ENCODE measurements at regions not wholly inside any gene's neighbourhood (a gene's known extent, or its start where the extent isn't known, plus 50 kb on each side); places are given as distances from the start of the nearest gene placed in this dataset.

DNA sequence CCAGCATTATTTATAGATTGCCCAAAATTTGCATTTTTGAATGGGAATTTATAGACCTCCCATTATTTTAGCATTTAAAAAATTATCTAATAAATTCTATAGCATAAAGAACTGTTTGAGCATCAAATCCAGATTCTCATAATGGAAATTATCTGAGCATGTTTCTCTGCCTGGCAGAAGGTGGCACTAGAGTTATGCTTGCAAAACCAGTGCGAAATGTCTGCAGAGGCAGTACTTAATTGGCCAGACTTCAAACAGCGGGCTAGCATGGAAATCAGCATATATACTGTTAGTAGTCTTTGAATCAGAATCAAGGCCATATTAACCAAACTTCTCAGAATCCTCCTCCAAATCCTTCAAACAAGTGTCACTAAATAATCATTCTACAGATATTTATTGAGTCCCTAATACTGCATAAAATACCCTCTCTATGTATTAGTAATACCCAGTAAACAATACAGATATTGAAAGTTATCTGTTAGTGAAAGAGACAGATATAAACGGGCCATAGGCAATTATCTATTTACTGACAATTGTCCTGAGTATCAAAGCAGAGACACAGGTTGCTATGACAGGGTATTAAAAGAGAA lies 78.7 kb upstream of the DCLK2 start (continued):
- TF ChIP-seq, protein P1, sequence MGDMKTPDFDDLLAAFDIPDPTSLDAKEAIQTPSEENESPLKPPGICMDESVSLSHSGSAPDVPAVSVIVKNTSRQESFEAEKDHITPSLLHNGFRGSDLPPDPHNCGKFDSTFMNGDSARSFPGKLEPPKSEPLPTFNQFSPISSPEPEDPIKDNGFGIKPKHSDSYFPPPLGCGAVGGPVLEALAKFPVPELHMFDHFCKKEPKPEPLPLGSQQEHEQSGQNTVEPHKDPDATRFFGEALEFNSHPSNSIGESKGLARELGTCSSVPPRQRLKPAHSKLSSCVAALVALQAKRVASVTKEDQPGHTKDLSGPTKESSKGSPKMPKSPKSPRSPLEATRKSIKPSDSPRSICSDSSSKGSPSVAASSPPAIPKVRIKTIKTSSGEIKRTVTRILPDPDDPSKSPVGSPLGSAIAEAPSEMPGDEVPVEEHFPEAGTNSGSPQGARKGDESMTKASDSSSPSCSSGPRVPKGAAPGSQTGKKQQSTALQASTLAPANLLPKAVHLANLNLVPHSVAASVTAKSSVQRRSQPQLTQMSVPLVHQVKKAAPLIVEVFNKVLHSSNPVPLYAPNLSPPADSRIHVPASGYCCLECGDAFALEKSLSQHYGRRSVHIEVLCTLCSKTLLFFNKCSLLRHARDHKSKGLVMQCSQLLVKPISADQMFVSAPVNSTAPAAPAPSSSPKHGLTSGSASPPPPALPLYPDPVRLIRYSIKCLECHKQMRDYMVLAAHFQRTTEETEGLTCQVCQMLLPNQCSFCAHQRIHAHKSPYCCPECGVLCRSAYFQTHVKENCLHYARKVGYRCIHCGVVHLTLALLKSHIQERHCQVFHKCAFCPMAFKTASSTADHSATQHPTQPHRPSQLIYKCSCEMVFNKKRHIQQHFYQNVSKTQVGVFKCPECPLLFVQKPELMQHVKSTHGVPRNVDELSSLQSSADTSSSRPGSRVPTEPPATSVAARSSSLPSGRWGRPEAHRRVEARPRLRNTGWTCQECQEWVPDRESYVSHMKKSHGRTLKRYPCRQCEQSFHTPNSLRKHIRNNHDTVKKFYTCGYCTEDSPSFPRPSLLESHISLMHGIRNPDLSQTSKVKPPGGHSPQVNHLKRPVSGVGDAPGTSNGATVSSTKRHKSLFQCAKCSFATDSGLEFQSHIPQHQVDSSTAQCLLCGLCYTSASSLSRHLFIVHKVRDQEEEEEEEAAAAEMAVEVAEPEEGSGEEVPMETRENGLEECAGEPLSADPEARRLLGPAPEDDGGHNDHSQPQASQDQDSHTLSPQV (IDR thresholded peaks at IDR 0.05) = no peak
- TF ChIP-seq SMC3 (conservative IDR thresholded peaks at IDR 0.05; ENCODE audit: insufficient read depth, low read depth, low read length) = 0 out of 2 replicates have a peak, but pooled peaks have one; percentile 26
- TF ChIP-seq, protein P2, sequence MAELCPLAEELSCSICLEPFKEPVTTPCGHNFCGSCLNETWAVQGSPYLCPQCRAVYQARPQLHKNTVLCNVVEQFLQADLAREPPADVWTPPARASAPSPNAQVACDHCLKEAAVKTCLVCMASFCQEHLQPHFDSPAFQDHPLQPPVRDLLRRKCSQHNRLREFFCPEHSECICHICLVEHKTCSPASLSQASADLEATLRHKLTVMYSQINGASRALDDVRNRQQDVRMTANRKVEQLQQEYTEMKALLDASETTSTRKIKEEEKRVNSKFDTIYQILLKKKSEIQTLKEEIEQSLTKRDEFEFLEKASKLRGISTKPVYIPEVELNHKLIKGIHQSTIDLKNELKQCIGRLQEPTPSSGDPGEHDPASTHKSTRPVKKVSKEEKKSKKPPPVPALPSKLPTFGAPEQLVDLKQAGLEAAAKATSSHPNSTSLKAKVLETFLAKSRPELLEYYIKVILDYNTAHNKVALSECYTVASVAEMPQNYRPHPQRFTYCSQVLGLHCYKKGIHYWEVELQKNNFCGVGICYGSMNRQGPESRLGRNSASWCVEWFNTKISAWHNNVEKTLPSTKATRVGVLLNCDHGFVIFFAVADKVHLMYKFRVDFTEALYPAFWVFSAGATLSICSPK (IDR thresholded peaks at IDR 0.05; ENCODE audit: borderline replicate concordance) = no peak
- peak in 1 of 2 experiments; percentile 48; a peak in 2 of 4 replicates for TF ChIP-seq RAD21 (CRISPR knock-in tag; conservative IDR thresholded peaks at IDR 0.05 in 1 of 2, IDR thresholded peaks at IDR 0.05 in 1 of 2)

Measured in K562 (cell line).